ENCODE measurements at regions not wholly inside any gene's neighbourhood (a gene's known extent, or its start where the extent isn't known, plus 50 kb on each side); places are given as distances from the start of the nearest gene placed in this dataset.

- H3K27ac ChIP-seq (ENCODE audit: low read depth, low read length, poor library complexity, severe bottlenecking): no peak overlapping the region
- no peak overlapping the region for H3K4me3 ChIP-seq (ENCODE audit: low read depth, low read length, poor library complexity, severe bottlenecking)
- CTCF ChIA-PET (ENCODE audit: unreplicated experiment): no interaction called here
- no peak overlapping the region for H3K4me2 ChIP-seq (ENCODE audit: low read length)
- no peaks in the 10 kb centered on the region for H3K36me3 ChIP-seq (ENCODE audit: insufficient read depth, low read length)
- no peaks in the 10 kb centered on the region for H3K79me2 ChIP-seq (ENCODE audit: insufficient read depth, low read depth, low read length)
- POLR2A ChIA-PET: no interaction called here
- no peaks in the 10 kb centered on the region for H3K4me1 ChIP-seq (ENCODE audit: insufficient read depth, low read length, poor library complexity, severe bottlenecking)
- no peaks in the 10 kb centered on the region for H3K9me3 ChIP-seq (ENCODE audit: low read length)
- no peaks in the 10 kb centered on the region for H3K9me2 ChIP-seq (ENCODE audit: insufficient read depth, low read length)
- DNase-seq (ENCODE audit: low spot score): no peak
- no peak for TF ChIP-seq CTCF (conservative IDR thresholded peaks at IDR 0.05; ENCODE audit: low read length)
- TF ChIP-seq EZH2phosphoT487 (IDR thresholded peaks at IDR 0.05; ENCODE audit: borderline replicate concordance, low read depth, low read length): no peak
- no peaks in the 10 kb centered on the region for H4K20me1 ChIP-seq (ENCODE audit: insufficient read depth, low read length)
- no peak overlapping the region for H2AFZ ChIP-seq (ENCODE audit: low read length)
- intact Hi-C loops (cut with micrococcal nuclease; ENCODE audit: unreplicated experiment): no loop called here
- BruUV-seq (replicated peaks): no TSS peak
These were observed 256.9 kb downstream of the SQOR start for GRCh38 chr15:45891766-45892165.

DNA sequence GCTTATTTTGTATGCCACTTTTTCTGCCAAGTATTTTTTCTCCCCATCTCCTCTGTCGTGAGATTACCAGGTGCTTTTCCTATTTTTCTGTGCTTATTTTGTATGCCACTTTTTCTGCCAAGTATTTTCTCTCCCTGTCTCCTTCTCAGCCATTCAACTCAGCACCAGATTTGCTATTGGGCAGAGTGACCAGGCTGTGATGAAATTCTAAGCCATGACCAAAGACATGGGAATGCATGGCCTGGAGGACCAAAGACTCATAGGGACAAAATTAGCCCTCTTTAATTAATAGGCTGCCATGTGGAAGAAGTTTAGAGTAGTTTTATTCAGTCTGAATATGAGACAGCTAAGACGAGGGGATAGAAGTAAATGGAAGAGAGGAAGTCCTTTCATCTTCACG lies 257.4 kb downstream of the SQOR start:
- H3K9me2 ChIP-seq (ENCODE audit: insufficient read depth, low read length): no peaks in the 10 kb centered on the region
- no peak overlapping the region for H3K27ac ChIP-seq (ENCODE audit: low read depth, low read length, poor library complexity, severe bottlenecking)
- intact Hi-C loops (cut with micrococcal nuclease; ENCODE audit: unreplicated experiment): no loop called here
- TF ChIP-seq EZH2phosphoT487 (IDR thresholded peaks at IDR 0.05; ENCODE audit: borderline replicate concordance, low read depth, low read length) (no peak), CTCF (conservative IDR thresholded peaks at IDR 0.05; ENCODE audit: low read length) (no peak)
- POLR2A ChIA-PET: no interaction called here
- H3K4me2 ChIP-seq (ENCODE audit: low read length): no peak overlapping the region
- H3K9me3 ChIP-seq (ENCODE audit: low read length): no peaks in the 10 kb centered on the region
- CTCF ChIA-PET (ENCODE audit: unreplicated experiment): no interaction called here
- no peak for DNase-seq (ENCODE audit: low spot score)
- H4K20me1 ChIP-seq (ENCODE audit: insufficient read depth, low read length): no peaks in the 10 kb centered on the region
- no peaks in the 10 kb centered on the region for H3K36me3 ChIP-seq (ENCODE audit: insufficient read depth, low read length)
- no peaks in the 10 kb centered on the region for H3K4me1 ChIP-seq (ENCODE audit: insufficient read depth, low read length, poor library complexity, severe bottlenecking)
- no peaks in the 10 kb centered on the region for H3K79me2 ChIP-seq (ENCODE audit: insufficient read depth, low read depth, low read length)
- H3K4me3 ChIP-seq (ENCODE audit: low read depth, low read length, poor library complexity, severe bottlenecking): no peak overlapping the region
- no TSS peak for BruUV-seq (replicated peaks)
- H2AFZ ChIP-seq (ENCODE audit: low read length): no peak overlapping the region

GRCh38 chr15:45903283-45903682 lies 268.5 kb downstream of the SQOR start:
- Histone ChIP-seq H3K36me3 (ENCODE audit: insufficient read depth, low read length) (no peaks in the 10 kb centered on the region), H3K79me2 (ENCODE audit: insufficient read depth, low read depth, low read length) (no peaks in the 10 kb centered on the region), H3K4me2 (ENCODE audit: low read length) (no peak overlapping the region), H2AFZ (ENCODE audit: low read length) (no peak overlapping the region), H3K9me2 (ENCODE audit: insufficient read depth, low read length) (no peaks in the 10 kb centered on the region), H3K4me3 (ENCODE audit: low read depth, low read length, poor library complexity, severe bottlenecking) (no peak overlapping the region), H4K20me1 (ENCODE audit: insufficient read depth, low read length) (no peaks in the 10 kb centered on the region), H3K4me1 (ENCODE audit: insufficient read depth, low read length, poor library complexity, severe bottlenecking) (no peaks in the 10 kb centered on the region), H3K9me3 (ENCODE audit: low read length) (no peaks in the 10 kb centered on the region), H3K27ac (ENCODE audit: low read depth, low read length, poor library complexity, severe bottlenecking) (no peak overlapping the region)
- DNase-seq (ENCODE audit: low spot score): no peak
- POLR2A ChIA-PET: interaction anchor here (0.6 kb wide), 1 partner anchor 123 kb away, joined by 4 read pairs; no protein-coding TSS in a partner anchor
- no peak for TF ChIP-seq CTCF (conservative IDR thresholded peaks at IDR 0.05; ENCODE audit: low read length)
- TF ChIP-seq EZH2phosphoT487 (IDR thresholded peaks at IDR 0.05; ENCODE audit: borderline replicate concordance, low read depth, low read length): no peak
- BruUV-seq (replicated peaks): no TSS peak
- intact Hi-C loops (cut with micrococcal nuclease; ENCODE audit: unreplicated experiment): no loop called here
- CTCF ChIA-PET (ENCODE audit: unreplicated experiment): no interaction called here

Measured in OCI-LY7 (cell line).